GM12878 (cell line): ENCODE measurements at regions not wholly inside any gene's neighbourhood (a gene's known extent, or its start where the extent isn't known, plus 50 kb on each side); places are given as distances from the start of the nearest gene placed in this dataset.

ENCODE experiments used
- ATAC-seq: fragments of 200-7000 bp; cut with Tn5 transposase; 3 replicates; pipeline ENCODE4 v1.9.1; 2020; ENCODE audit warnings: mild to moderate bottlenecking, moderate library complexity
- BruUV-seq: library from RNA; stranded (reverse); fragments of 400-500 nt; replicated peaks from 2 replicates; lab custom pipeline; 2021; lab: Mats Ljungman, UMichigan
- CTCF ChIA-PET: fragments of 300-600 bp; sonication (Branson Sonifier 250); formaldehyde crosslinking; extraction: SDS; loops from one replicate; lab custom pipeline; 2021; ENCODE audit warnings: inconsistent platforms; lab: Yijun Ruan, JAX
- POLR2A ChIA-PET: fragments of 350-600 bp; formaldehyde crosslinking; extraction: SDS; loops from one replicate; lab custom pipeline; 2021; ENCODE audit warnings: inconsistent platforms; lab: Charles Lee
- RAD21 ChIA-PET: fragments of 300-600 bp; sonication (Branson Sonifier 250); formaldehyde crosslinking; loops from one replicate; lab custom pipeline; 2023; ENCODE audit warnings: antibody characterized with exemption; ENCODE audit not compliant: unreplicated experiment; lab: Charles Lee
- SMC1A ChIA-PET: fragments of 300-600 bp; sonication (Branson Sonifier 250); formaldehyde crosslinking; loops from one replicate; lab custom pipeline; 2023; ENCODE audit not compliant: unreplicated experiment, uncharacterized antibody; lab: Charles Lee
- DNase-seq: peaks from one replicate; pipeline ENCODE4 v3.0.0-alpha.2; 2011; ENCODE audit warnings: low read depth, low spot score
- FAIRE-seq: peaks from 3 replicates; lab custom pipeline; 2011; peaks lifted over from hg19 to GRCh38; lab: Jason Lieb, UNC
- H2AFZ ChIP-seq: 2 replicates; pipeline ENCODE4 v1.6.0; 2011; ENCODE audit warnings: low read depth, low read length, control low read depth; ENCODE audit not compliant: control insufficient read depth
- H3K27ac ChIP-seq: 2 replicates; pipeline ENCODE4 v1.5.1; 2011; ENCODE audit warnings: control low read depth; ENCODE audit not compliant: control insufficient read depth, insufficient read depth
- H3K27me3 ChIP-seq, 2 experiments: replicated peaks in 1 of 2; 2 replicates each; pipeline versions ENCODE4 v1.6.0 to v1.6.1; 2011; ENCODE audit warnings: low read length in 1 of 2; ENCODE audit not compliant: control insufficient read depth in 2 of 2, insufficient read depth in 2 of 2
- H3K36me3 ChIP-seq, 2 experiments: 2 replicates each; pipeline ENCODE4 v1.5.1; 2011; ENCODE audit warnings: low read length in 1 of 2; ENCODE audit not compliant: control insufficient read depth in 2 of 2, insufficient read depth in 2 of 2
- H3K4me1 ChIP-seq: 2 replicates; pipeline ENCODE4 v1.6.1; 2011; ENCODE audit warnings: mild to moderate bottlenecking, low read length, moderate library complexity, mixed read lengths; ENCODE audit not compliant: control insufficient read depth, insufficient read depth
- H3K4me2 ChIP-seq: 2 replicates; pipeline ENCODE4 v1.6.0; 2011; ENCODE audit warnings: control low read depth; ENCODE audit not compliant: control insufficient read depth, insufficient read depth
- H3K4me3 ChIP-seq: fragments of 200-600 bp; sonication (generic); 2 replicates; pipeline ENCODE4 v1.5.1; 2016
- H3K79me2 ChIP-seq: 2 replicates; pipeline ENCODE4 v1.6.0; 2011; ENCODE audit warnings: low read length; ENCODE audit not compliant: control insufficient read depth, insufficient read depth
- H3K9ac ChIP-seq: 2 replicates; pipeline ENCODE4 v1.8.0; 2011; ENCODE audit warnings: low read length, control low read depth, mixed read lengths; ENCODE audit not compliant: control insufficient read depth, insufficient read depth
- H3K9me3 ChIP-seq: replicated peaks from 3 replicates; pipeline ENCODE4 v1.5.1; 2011; ENCODE audit warnings: mild to moderate bottlenecking, low read length; ENCODE audit not compliant: control insufficient read depth, insufficient read depth
- H4K20me1 ChIP-seq: 2 replicates; pipeline ENCODE4 v1.6.0; 2011; ENCODE audit not compliant: control insufficient read depth, insufficient read depth
- BACH1 ChIP-seq: fragments of 450-650 bp; IDR thresholded peaks from 2 replicates; pipeline ENCODE4 v1.6.1; 2017; ENCODE audit warnings: mild to moderate bottlenecking, borderline replicate concordance
- KAT2A ChIP-seq: conservative IDR thresholded peaks from 2 replicates; pipeline ENCODE4 v1.6.1; 2011; ENCODE audit warnings: low read depth, low read length; ENCODE audit not compliant: control insufficient read depth
- MYB ChIP-seq: fragments of 150-350 bp; IDR thresholded peaks from 2 replicates; pipeline ENCODE4 v1.6.1; 2014; ENCODE audit warnings: mild to moderate bottlenecking, low read depth, low read length, borderline replicate concordance
- NFXL1 ChIP-seq: fragments of 450-650 bp; IDR thresholded peaks from 2 replicates; pipeline ENCODE4 v1.6.1; 2017; ENCODE audit warnings: antibody characterized with exemption, mild to moderate bottlenecking, borderline replicate concordance
- NR2F1 ChIP-seq: fragments of 450-650 bp; conservative IDR thresholded peaks from 2 replicates; pipeline ENCODE4 v1.6.1; 2017; ENCODE audit warnings: mild to moderate bottlenecking
- PAX8 ChIP-seq: fragments of 450-650 bp; IDR thresholded peaks from 2 replicates; pipeline ENCODE4 v1.6.1; 2017; ENCODE audit warnings: mild to moderate bottlenecking, moderate library complexity
- RUNX3 ChIP-seq: IDR thresholded peaks from 2 replicates; pipeline ENCODE4 v1.6.1; 2012; ENCODE audit warnings: low read length, inconsistent platforms
- WGBS: methylation state at CpG from one replicate; pipeline ENCODE4 v1.1.6; 2016; ENCODE audit warnings: low lambda C conversion rate; ENCODE audit not compliant: insufficient replicate concordance, insufficient coverage; ENCODE audit errors: missing lambda C conversion rate; 5-methylcytosine and 5-hydroxymethylcytosine counted together
- in situ Hi-C: fragments of 300-500 bp; cut with MboI; formaldehyde crosslinking; loops from 9 replicates; pipeline ENCODE4 v1.14.3; 2018; ENCODE audit warnings: mixed read lengths
- intact Hi-C: fragments of 100-400 bp; cut with micrococcal nuclease; formaldehyde crosslinking; loops from one replicate; pipeline ENCODE4 v1.14.2; 2022; ENCODE audit not compliant: unreplicated experiment
- TF ChIP-seq, protein P1 (sequence below): fragments of 450-650 bp; IDR thresholded peaks from 2 replicates; pipeline ENCODE4 v1.6.1; 2017; ENCODE audit warnings: mild to moderate bottlenecking, low read depth, inconsistent platforms; ENCODE audit not compliant: poor library complexity, severe bottlenecking

DNA sequence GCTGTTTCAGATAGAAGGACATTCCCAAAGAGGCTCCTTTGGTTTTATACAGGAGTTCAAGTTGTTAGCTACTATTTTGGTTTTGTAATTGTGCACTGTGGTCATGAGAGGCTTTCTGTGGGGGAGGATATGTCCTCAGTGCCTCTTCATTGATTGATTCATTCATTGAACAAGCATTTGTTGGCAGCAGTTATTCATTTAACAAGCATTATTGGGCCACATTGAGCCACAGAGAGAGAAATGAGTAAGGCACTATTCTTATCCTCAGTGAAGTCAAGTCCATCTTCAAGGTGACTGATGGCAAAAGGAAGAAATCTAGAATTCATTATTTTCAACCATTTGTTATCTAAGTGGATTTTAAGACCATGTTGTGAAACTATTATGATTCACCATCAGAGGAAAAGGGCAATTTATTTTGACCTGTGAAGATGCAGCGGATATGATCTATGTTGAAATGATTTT is 697.2 kb upstream of the CITED2 start (continued):
- TF ChIP-seq RUNX3 = peak; percentile 38; the same call in 1 of the 2 replicates
- no peak for TF ChIP-seq NFXL1
- TF ChIP-seq NR2F1 = peak; percentile 32; the same call in 1 of the 2 replicates
- TF ChIP-seq MYB = no peak
- TF ChIP-seq, protein P1, sequence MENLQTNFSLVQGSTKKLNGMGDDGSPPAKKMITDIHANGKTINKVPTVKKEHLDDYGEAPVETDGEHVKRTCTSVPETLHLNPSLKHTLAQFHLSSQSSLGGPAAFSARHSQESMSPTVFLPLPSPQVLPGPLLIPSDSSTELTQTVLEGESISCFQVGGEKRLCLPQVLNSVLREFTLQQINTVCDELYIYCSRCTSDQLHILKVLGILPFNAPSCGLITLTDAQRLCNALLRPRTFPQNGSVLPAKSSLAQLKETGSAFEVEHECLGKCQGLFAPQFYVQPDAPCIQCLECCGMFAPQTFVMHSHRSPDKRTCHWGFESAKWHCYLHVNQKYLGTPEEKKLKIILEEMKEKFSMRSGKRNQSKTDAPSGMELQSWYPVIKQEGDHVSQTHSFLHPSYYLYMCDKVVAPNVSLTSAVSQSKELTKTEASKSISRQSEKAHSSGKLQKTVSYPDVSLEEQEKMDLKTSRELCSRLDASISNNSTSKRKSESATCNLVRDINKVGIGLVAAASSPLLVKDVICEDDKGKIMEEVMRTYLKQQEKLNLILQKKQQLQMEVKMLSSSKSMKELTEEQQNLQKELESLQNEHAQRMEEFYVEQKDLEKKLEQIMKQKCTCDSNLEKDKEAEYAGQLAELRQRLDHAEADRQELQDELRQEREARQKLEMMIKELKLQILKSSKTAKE = no peak
- TF ChIP-seq KAT2A = no peak

DNA sequence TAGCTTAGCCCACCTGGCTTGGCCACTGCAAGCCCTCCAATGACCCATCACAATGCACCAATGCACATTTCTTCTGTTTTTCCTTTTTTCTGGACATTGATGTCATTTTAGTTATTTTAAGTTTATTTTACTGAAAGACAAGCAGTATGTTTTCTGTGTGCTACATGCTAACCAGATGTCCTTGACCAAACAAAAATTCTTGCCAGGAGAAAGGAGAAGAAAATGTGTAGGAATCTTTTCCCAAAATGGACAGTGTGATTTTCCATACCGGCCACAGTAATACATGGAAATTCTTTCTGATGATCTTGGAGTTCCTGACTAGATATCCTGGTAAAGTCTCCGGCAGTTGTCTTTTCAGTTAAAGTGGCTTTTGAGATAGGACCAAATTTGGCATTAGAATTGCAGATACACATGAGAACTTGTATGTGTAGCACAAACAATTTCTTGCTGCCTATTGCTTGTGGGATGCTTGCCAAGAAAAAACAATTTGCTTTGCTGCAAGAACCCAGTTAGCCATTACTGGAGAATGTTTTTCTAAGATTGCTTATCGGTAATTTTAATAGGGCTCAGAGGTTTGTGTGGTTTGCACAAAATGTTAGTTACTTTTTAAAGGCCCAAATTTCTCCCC is 696.5 kb upstream of the CITED2 start:
- H3K27ac ChIP-seq = no peak overlapping the region
- H3K27me3 ChIP-seq = no peaks in the 10 kb centered on the region
- SMC1A ChIA-PET = no interaction called here
- H3K36me3 ChIP-seq = no peaks in the 10 kb centered on the region
- 62% methylated on average over 3 of the region's 3 CpGs for WGBS
- FAIRE-seq (no peak), DNase-seq (no peak), ATAC-seq (no peak)
- no peaks in the 10 kb centered on the region for H4K20me1 ChIP-seq
- no TSS peak for BruUV-seq
- no peak overlapping the region for H3K4me2 ChIP-seq
- intact Hi-C loops = no loop called here
- TF ChIP-seq PAX8 (no peak), BACH1 (no peak)
- H3K9me3 ChIP-seq = no peaks in the 10 kb centered on the region
- in situ Hi-C loops = no loop called here
- H3K4me1 ChIP-seq = no peaks in the 10 kb centered on the region
- POLR2A ChIA-PET = no interaction called here
- H3K9ac ChIP-seq = no peak overlapping the region
- H2AFZ ChIP-seq = no peak overlapping the region
- CTCF ChIA-PET = no interaction called here
- no peaks in the 10 kb centered on the region for H3K79me2 ChIP-seq
- RAD21 ChIA-PET = no interaction called here
- no peak overlapping the region for H3K4me3 ChIP-seq
